Limb (tissue), 2 donors: ENCODE measurements at regions not wholly inside any gene's neighbourhood (a gene's known extent, or its start where the extent isn't known, plus 50 kb on each side); places are given as distances from the start of the nearest gene placed in this dataset.
"Not testable (repeated sequence)": the region's sequence is repeated elsewhere in the genome, so short reads cannot be mapped to it uniquely, and the experiment has no call there.

ENCODE experiments used
- DNase-seq, 2 donors: peaks; one replicate each; pipeline ENCODE4 v3.0.0-alpha.2; 2016; ENCODE audit errors: extremely low spot score in 2 of 2

DNA sequence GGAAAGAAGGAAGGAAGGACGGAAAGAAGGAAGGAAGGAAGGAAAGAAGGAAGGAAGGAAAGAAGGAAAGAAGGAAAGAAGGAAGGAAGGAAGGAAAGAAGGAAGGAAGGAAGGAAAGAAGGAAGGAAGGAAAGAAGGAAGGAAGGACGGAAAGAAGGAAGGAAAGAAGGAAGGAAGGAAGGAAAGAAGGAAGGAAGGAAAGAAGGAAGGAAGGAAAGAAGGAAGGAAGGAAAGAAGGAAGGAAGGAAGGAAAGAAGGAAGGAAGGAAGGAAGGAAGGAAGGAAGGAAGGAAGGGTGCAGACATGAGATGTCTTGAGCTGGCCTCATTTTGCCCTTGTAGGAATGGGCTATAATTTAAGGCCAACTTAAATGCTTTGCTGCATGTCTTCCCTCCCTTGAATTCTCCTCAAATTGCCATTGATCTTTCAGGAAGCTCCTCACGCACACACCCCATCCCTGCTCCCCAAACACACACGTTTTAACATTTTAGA, 172.1 kb upstream of the NOX3 start:
- not testable (repeated sequence) for DNase-seq

GRCh38 chr6:155623450-155624178, 168.0 kb upstream of the NOX3 start:
- DNase-seq: no peak

- DNase-seq: no peak
Observed at GRCh38 chr6:155614606-155615005, 159.0 kb upstream of the NOX3 start.

GRCh38 chr6:155611742-155612141, 156.1 kb upstream of the NOX3 start:
- no peak for DNase-seq

GRCh38 chr6:155604991-155605390, 149.4 kb upstream of the NOX3 start:
- DNase-seq: no peak

GRCh38 chr6:155599561-155599960, 143.9 kb upstream of the NOX3 start:
- DNase-seq: no peak

DNA sequence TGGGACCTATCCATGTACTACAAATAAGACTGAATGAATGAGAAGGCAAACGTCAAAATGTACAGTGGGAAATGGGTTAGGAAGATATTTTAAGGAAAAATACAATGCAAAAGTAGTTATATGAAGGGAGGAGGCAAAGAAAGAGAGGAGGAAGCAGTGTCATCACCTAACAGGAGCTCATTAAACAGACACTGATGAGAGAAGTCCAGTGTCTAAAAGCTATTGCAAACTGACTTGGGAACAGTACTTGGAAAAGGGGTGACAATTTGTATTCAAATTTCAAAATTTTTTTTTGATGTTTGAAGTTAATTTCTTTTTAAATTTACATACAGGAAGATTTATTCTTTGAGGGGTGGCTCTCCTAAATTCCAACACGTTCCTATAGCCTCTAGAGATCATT, 143.5 kb upstream of the NOX3 start:
- DNase-seq: no peak

- no peak for DNase-seq
Observed at GRCh38 chr6:155595284-155595683, 139.6 kb upstream of the NOX3 start.

GRCh38 chr6:155591741-155592140, 136.1 kb upstream of the NOX3 start:
- DNase-seq: no peak

GRCh38 chr6:155589190-155589589, 133.6 kb upstream of the NOX3 start:
- DNase-seq: no peak

- DNase-seq: no peak
Observed at GRCh38 chr6:155587817-155588216, 132.2 kb upstream of the NOX3 start.

- DNase-seq: no peak
Observed at GRCh38 chr6:155586090-155586489, 130.5 kb upstream of the NOX3 start.

DNA sequence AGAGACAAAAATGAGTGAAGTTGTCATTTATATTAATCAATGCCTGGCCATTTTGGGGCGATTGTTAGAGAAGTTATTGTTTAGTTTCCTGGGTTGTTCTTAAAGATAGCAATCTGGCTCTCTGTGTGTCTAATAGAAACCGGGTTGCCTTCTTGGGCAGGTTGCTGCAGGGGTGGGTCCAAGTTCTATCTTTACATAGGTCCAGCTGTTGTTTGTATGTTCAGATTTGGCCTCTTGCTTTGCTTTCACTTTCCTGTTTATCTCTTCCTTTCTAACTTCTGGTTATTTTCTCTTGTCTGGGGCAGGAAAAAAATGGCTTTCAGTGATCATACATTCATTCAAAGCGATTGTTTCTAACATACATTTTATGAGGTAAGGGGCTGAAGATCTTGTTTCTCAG, 128.4 kb upstream of the NOX3 start:
- DNase-seq: no peak

DNA sequence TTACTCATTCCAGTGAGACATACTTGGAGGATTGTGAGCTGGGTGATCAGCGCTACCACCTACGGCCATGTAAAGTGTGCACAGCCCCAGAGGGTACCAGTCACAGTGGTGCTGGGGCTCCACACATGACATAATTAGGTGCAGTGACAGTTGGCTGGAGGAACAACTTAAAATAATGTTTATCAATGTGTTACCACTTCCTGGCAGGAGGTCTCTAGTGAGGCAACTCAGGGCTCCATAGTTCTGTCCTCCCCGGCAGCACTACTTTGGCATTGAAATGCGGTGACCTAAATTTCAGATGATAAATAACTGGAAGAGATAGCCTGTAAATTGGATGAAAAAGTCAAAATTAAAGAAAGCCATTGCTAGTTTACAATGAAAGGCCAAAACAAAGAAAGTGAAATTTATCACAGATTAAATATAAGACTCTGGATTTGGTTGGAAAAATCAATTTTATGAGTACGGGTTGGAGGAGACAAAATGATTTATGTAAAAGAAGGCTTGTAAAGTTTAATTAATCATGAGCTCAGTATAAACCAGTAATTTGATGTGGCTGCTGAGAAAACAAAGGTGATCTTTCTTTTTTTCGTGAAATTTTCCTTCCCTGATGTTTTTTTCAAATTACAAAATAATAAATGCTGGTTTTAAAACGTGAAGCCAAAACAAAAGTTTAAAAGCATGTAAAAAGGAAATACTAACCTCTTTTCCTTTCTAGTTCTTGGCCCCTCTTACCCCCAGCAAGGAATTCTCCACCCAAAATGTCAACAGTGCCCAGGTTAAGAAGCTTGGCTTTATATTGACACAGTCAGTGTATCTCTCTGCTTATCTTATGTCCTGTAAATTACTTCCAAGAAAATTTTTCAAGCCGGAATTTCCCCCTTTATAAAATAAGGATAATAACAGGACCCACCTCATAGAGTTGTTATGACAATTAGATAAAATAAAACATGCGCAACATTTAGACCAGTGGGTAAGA, 126.7 kb upstream of the NOX3 start:
- no peak for DNase-seq

DNA sequence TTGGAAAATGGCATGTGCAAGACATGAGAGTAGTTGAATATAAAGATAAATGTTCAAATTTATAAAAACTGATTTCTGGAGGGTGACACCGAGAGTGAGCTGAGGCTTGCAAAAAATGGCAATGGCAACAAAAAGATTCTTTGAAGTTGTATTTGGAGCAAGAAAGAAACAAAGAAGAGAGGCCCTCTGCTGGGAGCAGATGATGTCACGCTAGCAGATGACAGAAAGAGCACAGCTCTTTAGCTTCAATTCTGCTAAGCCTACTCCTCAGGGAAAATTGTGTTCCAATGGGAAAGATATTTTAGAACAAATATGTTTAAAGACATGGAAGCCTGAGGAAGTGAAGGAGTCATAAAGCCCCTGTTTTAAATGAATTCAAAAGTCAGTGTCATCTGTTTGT, 125.3 kb upstream of the NOX3 start:
- no peak for DNase-seq

GRCh38 chr6:155578251-155578650, 122.6 kb upstream of the NOX3 start:
- no peak for DNase-seq

- no peak for DNase-seq
Observed at GRCh38 chr6:155561966-155562364, 106.3 kb upstream of the NOX3 start.

- DNase-seq: peak in 1 of 2 donors; percentile 48
Observed at GRCh38 chr6:155561257-155561965, 105.8 kb upstream of the NOX3 start.

- no peak for DNase-seq
Observed at GRCh38 chr6:155549928-155550327, 94.3 kb upstream of the NOX3 start.

- no peak for DNase-seq
Observed at GRCh38 chr6:155549028-155549798, 93.6 kb upstream of the NOX3 start.

GRCh38 chr6:155548576-155548975, 92.9 kb upstream of the NOX3 start:
- DNase-seq: no peak
